Esophagus squamous epithelium (tissue), 4 donors: ENCODE measurements at regions not wholly inside any gene's neighbourhood (a gene's known extent, or its start where the extent isn't known, plus 50 kb on each side); places are given as distances from the start of the nearest gene placed in this dataset.

Experiments used
- POLR2A ChIP-seq, 4 donors: fragments of 450-650 bp; IDR thresholded peaks; one replicate each; pipeline ENCODE4 v1.6.1; 2017; ENCODE audit warnings: antibody characterized with exemption in 4 of 4, mild to moderate bottlenecking in 4 of 4, moderate library complexity in 3 of 4
- TF ChIP-seq, protein P1 (sequence below), 6 experiments: fragments of 450-650 bp in 4 of 6; fragments of 200-600 bp in 2 of 6; sonication (generic) in 2 of 6; IDR thresholded peaks; one replicate each; pipeline ENCODE4 v1.5.1; 2016 to 2019; ENCODE audit warnings: antibody characterized with exemption in 6 of 6, mild to moderate bottlenecking in 4 of 6, moderate library complexity in 4 of 6

DNA sequence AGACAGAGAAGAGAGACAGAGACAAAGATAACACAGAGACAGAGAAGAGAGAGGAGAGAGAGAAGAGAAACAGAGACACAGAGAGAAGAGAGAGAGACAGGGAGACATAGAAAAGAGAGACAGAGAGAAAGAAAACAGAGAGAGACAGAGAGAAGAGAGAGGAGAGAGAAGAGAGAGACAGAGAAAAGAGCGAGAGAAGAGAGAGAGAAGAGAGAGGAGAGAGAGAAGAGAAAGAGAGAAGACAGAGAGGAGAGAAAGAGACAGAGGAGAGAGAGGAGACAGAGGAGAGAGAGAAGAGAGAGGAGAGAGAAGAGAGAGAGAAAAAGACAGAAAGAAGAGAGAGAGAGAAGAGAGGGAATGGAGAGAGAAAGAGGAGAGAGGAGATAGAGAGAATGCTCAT, 601.1 kb upstream of the PRKX start:
- TF ChIP-seq, protein P1, sequence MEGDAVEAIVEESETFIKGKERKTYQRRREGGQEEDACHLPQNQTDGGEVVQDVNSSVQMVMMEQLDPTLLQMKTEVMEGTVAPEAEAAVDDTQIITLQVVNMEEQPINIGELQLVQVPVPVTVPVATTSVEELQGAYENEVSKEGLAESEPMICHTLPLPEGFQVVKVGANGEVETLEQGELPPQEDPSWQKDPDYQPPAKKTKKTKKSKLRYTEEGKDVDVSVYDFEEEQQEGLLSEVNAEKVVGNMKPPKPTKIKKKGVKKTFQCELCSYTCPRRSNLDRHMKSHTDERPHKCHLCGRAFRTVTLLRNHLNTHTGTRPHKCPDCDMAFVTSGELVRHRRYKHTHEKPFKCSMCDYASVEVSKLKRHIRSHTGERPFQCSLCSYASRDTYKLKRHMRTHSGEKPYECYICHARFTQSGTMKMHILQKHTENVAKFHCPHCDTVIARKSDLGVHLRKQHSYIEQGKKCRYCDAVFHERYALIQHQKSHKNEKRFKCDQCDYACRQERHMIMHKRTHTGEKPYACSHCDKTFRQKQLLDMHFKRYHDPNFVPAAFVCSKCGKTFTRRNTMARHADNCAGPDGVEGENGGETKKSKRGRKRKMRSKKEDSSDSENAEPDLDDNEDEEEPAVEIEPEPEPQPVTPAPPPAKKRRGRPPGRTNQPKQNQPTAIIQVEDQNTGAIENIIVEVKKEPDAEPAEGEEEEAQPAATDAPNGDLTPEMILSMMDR (IDR thresholded peaks at IDR 0.05) = no peak
- no peak for TF ChIP-seq POLR2A (IDR thresholded peaks at IDR 0.05)
